B cell (primary cell): ENCODE measurements at regions not wholly inside any gene's neighbourhood (a gene's known extent, or its start where the extent isn't known, plus 50 kb on each side); places are given as distances from the start of the nearest gene placed in this dataset.
"Not testable (repeated sequence)": the region's sequence is repeated elsewhere in the genome, so short reads cannot be mapped to it uniquely, and the experiment has no call there.

Experiments
- ATAC-seq: fragments of 200-7000 bp; cut with Tn5 transposase; one replicate; pipeline ENCODE4 v1.10.0; 2021; ENCODE audit warnings: low read depth, mild to moderate bottlenecking, moderate number of reproducible peaks, moderate library complexity
- CTCF ChIA-PET: fragments of 350-600 bp; sonication (Branson Sonifier 250); formaldehyde crosslinking; loops from one replicate; lab custom pipeline; 2021; ENCODE audit warnings: antibody characterized with exemption, inconsistent platforms; lab: Charles Lee
- POLR2A ChIA-PET: fragments of 350-600 bp; sonication (Branson Sonifier 250); formaldehyde crosslinking; loops from one replicate; lab custom pipeline; 2021; ENCODE audit warnings: antibody characterized with exemption; lab: Charles Lee
- DNase-seq: peaks from one replicate; pipeline ENCODE4 v3.0.0; 2013
- H2AFZ ChIP-seq: 2 replicates; pipeline ENCODE4 v1.6.1; 2012; ENCODE audit warnings: mild to moderate bottlenecking, low read depth, low read length; ENCODE audit not compliant: insufficient read depth, poor library complexity, severe bottlenecking
- H3K27ac ChIP-seq, 2 donors: 1 replicate in 1 of 2; 2 replicates in 1 of 2; pipeline ENCODE4 v1.5.1; 2012 to 2013; ENCODE audit warnings: low read length in 2 of 2, mild to moderate bottlenecking in 2 of 2, moderate library complexity in 1 of 2
- H3K27me3 ChIP-seq, 4 experiments: fragments of 200-600 bp in 1 of 4; sonication (generic) in 1 of 4; replicated peaks in 1 of 4; 1 replicate in 2 of 4; 2 replicates in 2 of 4; pipeline versions ENCODE4 v1.6.1 to v1.7.0; 2013 to 2016; ENCODE audit warnings: low read length in 3 of 4, mild to moderate bottlenecking in 2 of 4, mixed read lengths in 1 of 4, moderate library complexity in 1 of 4; ENCODE audit not compliant: insufficient read depth in 4 of 4, control insufficient read depth in 3 of 4; ENCODE audit errors: control extremely low read depth in 1 of 4
- H3K36me3 ChIP-seq, 2 experiments: replicated peaks in 1 of 2; 1 replicate in 1 of 2; 2 replicates in 1 of 2; pipeline versions ENCODE4 v1.6.1 to v1.7.1; 2013; ENCODE audit warnings: low read length in 1 of 2; ENCODE audit not compliant: insufficient read depth in 2 of 2, control insufficient read depth in 1 of 2; ENCODE audit errors: control extremely low read depth in 1 of 2, extremely low read depth in 1 of 2
- H3K4me1 ChIP-seq, 2 donors: fragments of 200-600 bp in 1 of 2; sonication (generic) in 1 of 2; 1 replicate in 1 of 2; 2 replicates in 1 of 2; pipeline versions ENCODE4 v1.5.1 to v1.6.1; 2013 to 2017; ENCODE audit warnings: low read length in 2 of 2; ENCODE audit not compliant: control insufficient read depth in 2 of 2, insufficient read depth in 2 of 2
- H3K4me2 ChIP-seq: replicated peaks from 2 replicates; pipeline ENCODE3; 2012; ENCODE audit warnings: mild to moderate bottlenecking, low read depth, low read length; ENCODE audit not compliant: poor library complexity, severe bottlenecking
- H3K4me3 ChIP-seq, 5 experiments: fragments of 200-600 bp in 1 of 5; sonication (generic) in 1 of 5; 1 replicate in 3 of 5; 2 replicates in 2 of 5; pipeline versions ENCODE4 v1.5.1 to v1.7.0; 2011 to 2016; ENCODE audit warnings: low read length in 4 of 5, mild to moderate bottlenecking in 4 of 5, low read depth in 2 of 5, control low read depth in 1 of 5, moderate library complexity in 1 of 5; ENCODE audit not compliant: insufficient read depth in 1 of 5; ENCODE audit errors: control extremely low read depth in 1 of 5, extremely low read depth in 1 of 5
- H3K79me2 ChIP-seq: fragments of 200-600 bp; sonication (generic); one replicate; pipeline ENCODE4 v1.6.0; 2016; ENCODE audit warnings: low read length; ENCODE audit not compliant: control insufficient read depth, insufficient read depth
- H3K9ac ChIP-seq: fragments of 200-600 bp; sonication (generic); 2 replicates; pipeline ENCODE4 v1.6.1; 2017; ENCODE audit warnings: mild to moderate bottlenecking, low read length, moderate library complexity
- H3K9me3 ChIP-seq, 3 donors: one replicate each; pipeline versions ENCODE4 v1.6.1 to v1.7.1; 2013; ENCODE audit warnings: low read length in 2 of 3; ENCODE audit not compliant: control insufficient read depth in 2 of 3, insufficient read depth in 1 of 3; ENCODE audit errors: control extremely low read depth in 1 of 3
- H4K20me1 ChIP-seq: 2 replicates; pipeline ENCODE4 v1.6.0; 2012; ENCODE audit warnings: mild to moderate bottlenecking, low read length; ENCODE audit not compliant: insufficient read depth, control insufficient read depth, poor library complexity, severe bottlenecking
- H3K27ac Mint-ChIP-seq: one replicate; pipeline ENCODE4 v1.8.0; 2021; ENCODE audit warnings: mixed read lengths
- H3K27me3 Mint-ChIP-seq: one replicate; pipeline ENCODE4 v1.8.0; 2021; ENCODE audit warnings: mixed read lengths
- H3K4me1 Mint-ChIP-seq: one replicate; pipeline ENCODE4 v1.8.0; 2021; ENCODE audit warnings: mixed read lengths
- H3K4me3 Mint-ChIP-seq: one replicate; pipeline ENCODE4 v1.8.0; 2021; ENCODE audit warnings: mixed read lengths
- H3K9me3 Mint-ChIP-seq: one replicate; pipeline ENCODE4 v1.8.0; 2022; ENCODE audit warnings: mixed read lengths; ENCODE audit not compliant: insufficient read depth
- CTCF ChIP-seq: fragments of 200-600 bp; IDR thresholded peaks from one replicate; pipeline ENCODE4 v1.8.0; 2022; ENCODE audit warnings: antibody characterized with exemption, mild to moderate bottlenecking
- EZH2 ChIP-seq: IDR thresholded peaks from 2 replicates; pipeline ENCODE4 v1.6.1; 2012; ENCODE audit warnings: borderline replicate concordance, low read depth, mild to moderate bottlenecking, moderate library complexity, low read length; ENCODE audit not compliant: insufficient read depth, poor library complexity, severe bottlenecking
- WGBS: methylation state at CpG from one replicate; pipeline ENCODE4 v1.1.5; 2013; ENCODE audit warnings: missing lambda C conversion rate; ENCODE audit not compliant: insufficient coverage; 5-methylcytosine and 5-hydroxymethylcytosine counted together
- intact Hi-C: fragments of 100-400 bp; cut with micrococcal nuclease; formaldehyde crosslinking; loops from one replicate; pipeline ENCODE4 v1.10.0; 2022

- no peak overlapping the region for H3K4me3 ChIP-seq
- intact Hi-C loops: no loop called here
- Mint-ChIP-seq H3K9me3 (no peaks in the 10 kb centered on the region), H3K27ac (no peak overlapping the region), H3K4me3 (no peak overlapping the region), H3K4me1 (no peaks in the 10 kb centered on the region), H3K27me3 (no peaks in the 10 kb centered on the region)
- TF ChIP-seq CTCF (no peak), EZH2 (no peak)
- peaks cover 0 to 3% (median 0%) of the 10 kb centered on the region in 3 donors for H3K9me3 ChIP-seq
- H3K9ac ChIP-seq: no peak overlapping the region
- no peak for ATAC-seq
- no peaks in the 10 kb centered on the region for H3K27me3 ChIP-seq
- WGBS: no CpG with 5 or more reads among the region's 23 CpGs
- ChIA-PET CTCF (no interaction called here), POLR2A (no interaction called here)
- no peak overlapping the region for H2AFZ ChIP-seq
- no peaks in the 10 kb centered on the region for H3K4me1 ChIP-seq
- H4K20me1 ChIP-seq: no peaks in the 10 kb centered on the region
- no peak overlapping the region for H3K27ac ChIP-seq
- no peaks in the 10 kb centered on the region for H3K79me2 ChIP-seq
- no peak for DNase-seq
- no peak overlapping the region for H3K4me2 ChIP-seq
- H3K36me3 ChIP-seq: no peaks in the 10 kb centered on the region
Observed at GRCh38 chr13:46463719-46464118, 76.7 kb upstream of the RUBCNL start.

GRCh38 chr13:46460223-46460622, 73.2 kb upstream of the RUBCNL start:
- H3K27me3 ChIP-seq, CTCF ChIA-PET: not testable (repeated sequence)

GRCh38 chr13:46457255-46457654, 70.2 kb upstream of the RUBCNL start:
- H3K79me2 ChIP-seq, H3K4me3 ChIP-seq, H3K4me1 ChIP-seq, H2AFZ ChIP-seq, H3K9ac ChIP-seq, H4K20me1 ChIP-seq, H3K36me3 ChIP-seq, H3K4me1 Mint-ChIP-seq, H3K4me2 ChIP-seq, H3K27ac Mint-ChIP-seq, POLR2A ChIA-PET, ATAC-seq, H3K4me3 Mint-ChIP-seq, H3K27me3 ChIP-seq, H3K9me3 ChIP-seq, DNase-seq, H3K27ac ChIP-seq, H3K27me3 Mint-ChIP-seq, H3K9me3 Mint-ChIP-seq: not testable (repeated sequence)
- no CpG with 5 or more reads among the region's 2 CpGs for WGBS
- CTCF ChIA-PET: interaction anchor here (1.2 kb wide), 1 partner anchor 65 kb away, joined by 3 read pairs; no protein-coding TSS in a partner anchor
- intact Hi-C loops: loop anchor here (5.0 kb wide), 1 partner anchor 70 kb away; the partner anchor contains the start of gene RUBCNL

More at GRCh38 chr13:46460223-46460622, 73.2 kb upstream of the RUBCNL start:
- intact Hi-C loops, H3K4me3 ChIP-seq, H2AFZ ChIP-seq, H3K4me1 ChIP-seq, H3K27ac ChIP-seq, POLR2A ChIA-PET, H3K36me3 ChIP-seq, H3K27ac Mint-ChIP-seq, H3K4me3 Mint-ChIP-seq, H3K9ac ChIP-seq, DNase-seq, H3K9me3 ChIP-seq, ATAC-seq, H3K9me3 Mint-ChIP-seq, H4K20me1 ChIP-seq, H3K4me2 ChIP-seq, H3K27me3 Mint-ChIP-seq, H3K79me2 ChIP-seq, H3K4me1 Mint-ChIP-seq: not testable (repeated sequence)
- no CpG with 5 or more reads among the region's 4 CpGs for WGBS
